GM19467 (cell line): ENCODE measurements at regions not wholly inside any gene's neighbourhood (a gene's known extent, or its start where the extent isn't known, plus 50 kb on each side); places are given as distances from the start of the nearest gene placed in this dataset.

Source experiments
- ATAC-seq: cut with Tn5 transposase; IDR thresholded peaks from one replicate; pipeline ENCODE4 v1.9.1; 2021; ENCODE audit warnings: mild to moderate bottlenecking, moderate library complexity; ENCODE audit not compliant: unreplicated experiment

DNA sequence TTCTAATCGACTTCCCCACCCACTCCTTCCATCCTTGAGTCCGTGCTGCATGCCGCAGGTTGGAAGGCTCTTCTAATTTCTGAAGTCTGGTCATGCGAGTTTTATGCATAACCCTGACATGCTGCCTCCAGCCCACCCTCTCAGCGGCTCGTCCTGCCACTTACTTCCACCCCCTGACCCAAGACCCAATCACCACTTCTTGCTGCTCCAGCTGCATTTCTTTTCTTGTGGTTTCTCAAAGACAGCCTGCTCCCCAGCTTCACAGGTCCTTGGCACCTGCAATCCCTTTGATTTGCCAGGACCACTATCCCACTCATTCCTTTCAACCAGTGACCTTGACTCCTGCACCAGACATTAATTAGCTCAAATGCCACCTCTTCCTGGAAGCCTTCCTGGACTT is 486.7 kb downstream of the VRK1 start:
- no peak for ATAC-seq

DNA sequence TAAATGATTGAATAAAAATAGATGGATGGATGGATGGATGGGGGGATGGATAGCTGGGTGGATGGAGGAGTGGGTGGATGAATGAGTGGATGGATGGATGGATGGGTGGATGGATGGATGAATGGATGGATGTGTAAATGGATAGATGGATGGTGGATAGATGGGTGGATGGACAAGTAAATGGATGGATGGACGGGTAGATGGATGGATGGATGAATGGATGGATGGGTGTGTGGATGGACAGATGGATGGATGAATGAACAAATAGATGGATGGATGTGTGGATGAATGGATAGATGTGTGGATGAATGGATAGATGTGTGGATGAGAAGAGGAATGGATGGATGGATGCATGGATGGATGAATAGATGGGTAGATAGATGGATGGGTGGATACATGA is 490.8 kb downstream of the VRK1 start:
- no peak for ATAC-seq

DNA sequence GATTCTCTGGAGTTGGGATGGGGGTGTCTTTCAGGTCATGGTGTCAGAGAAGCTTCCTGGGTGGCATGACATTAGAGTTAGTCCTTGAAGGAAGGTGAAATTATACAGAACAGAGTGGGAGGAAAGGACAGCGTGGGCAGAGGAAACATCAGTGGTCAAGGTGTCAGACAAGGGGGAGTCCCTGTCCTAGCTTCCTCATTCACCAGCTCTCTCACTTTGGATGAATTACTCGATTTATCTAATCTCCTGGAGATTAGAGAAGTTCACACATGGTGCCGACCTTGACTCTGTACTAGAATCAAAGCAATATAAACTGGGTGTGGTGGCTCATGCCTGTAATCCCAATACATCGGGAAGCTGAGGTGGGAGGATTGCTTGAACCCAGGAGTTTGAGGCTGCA is 492.9 kb downstream of the VRK1 start:
- ATAC-seq, result no peak

DNA sequence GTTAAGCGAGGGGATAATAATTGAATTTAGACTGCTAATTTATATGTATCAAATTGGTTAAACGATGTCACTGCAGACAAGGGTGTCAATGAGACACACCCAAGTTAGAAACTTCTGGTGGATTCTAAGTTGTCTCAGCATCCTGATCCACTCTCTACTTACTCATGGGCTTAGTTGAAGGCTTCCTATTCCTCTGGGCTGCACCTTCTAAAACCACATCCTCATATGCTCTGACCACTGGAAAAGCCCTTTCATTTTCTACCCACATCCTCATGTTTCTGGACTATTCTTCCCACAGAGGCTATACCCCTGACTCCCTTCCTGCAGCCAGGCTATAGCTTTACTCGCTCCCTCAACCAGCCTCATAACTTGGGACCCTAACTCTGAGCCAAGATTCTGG is 493.8 kb downstream of the VRK1 start:
- ATAC-seq, result no peak

DNA sequence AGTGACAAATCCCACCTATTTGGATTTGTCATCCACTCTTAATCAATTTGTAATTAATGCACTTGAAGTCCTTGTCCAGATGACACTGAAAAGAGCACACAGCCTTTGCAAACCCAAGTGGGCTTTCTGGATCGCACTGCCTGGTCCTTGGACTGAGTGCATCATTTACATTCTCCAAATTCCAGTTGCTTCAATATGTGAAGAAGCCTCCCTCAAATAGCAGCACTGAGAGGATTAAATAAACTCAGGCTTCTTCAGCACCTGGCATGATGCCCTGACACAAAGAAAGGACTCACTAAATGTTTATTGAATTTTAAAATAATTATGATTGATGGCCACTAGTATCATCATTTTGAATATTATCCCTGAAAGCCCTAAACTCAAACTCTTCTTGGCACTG is 496.5 kb downstream of the VRK1 start:
- ATAC-seq, result no peak

DNA sequence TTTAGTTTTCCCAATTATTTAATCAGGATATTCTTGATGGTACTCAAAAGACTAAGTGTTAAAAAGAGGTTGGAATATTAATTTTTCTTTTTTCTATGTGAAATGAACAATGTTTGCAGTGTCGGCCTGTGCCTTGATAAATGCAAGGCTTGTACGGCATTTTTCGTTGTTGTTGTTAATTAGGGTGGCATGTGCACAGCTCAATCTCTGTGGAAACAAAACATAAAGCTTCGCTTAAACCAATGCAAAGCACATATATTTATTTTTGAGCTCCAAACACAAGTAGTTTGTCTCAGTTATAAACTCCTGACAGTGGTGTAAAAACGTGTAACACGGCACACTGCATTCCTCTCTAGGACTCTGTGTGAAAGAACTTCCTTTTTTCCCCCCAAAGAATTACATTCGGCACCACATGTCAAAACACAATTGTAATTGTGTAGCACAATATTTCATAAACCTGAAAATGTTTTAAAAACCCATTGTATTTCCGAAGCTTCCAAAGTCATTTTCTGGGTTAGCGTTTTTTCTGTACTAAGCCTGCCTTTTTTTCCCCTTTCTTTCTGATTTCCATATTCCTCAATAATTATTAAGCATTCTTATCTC is 498.0 kb downstream of the VRK1 start:
- no peak for ATAC-seq

DNA sequence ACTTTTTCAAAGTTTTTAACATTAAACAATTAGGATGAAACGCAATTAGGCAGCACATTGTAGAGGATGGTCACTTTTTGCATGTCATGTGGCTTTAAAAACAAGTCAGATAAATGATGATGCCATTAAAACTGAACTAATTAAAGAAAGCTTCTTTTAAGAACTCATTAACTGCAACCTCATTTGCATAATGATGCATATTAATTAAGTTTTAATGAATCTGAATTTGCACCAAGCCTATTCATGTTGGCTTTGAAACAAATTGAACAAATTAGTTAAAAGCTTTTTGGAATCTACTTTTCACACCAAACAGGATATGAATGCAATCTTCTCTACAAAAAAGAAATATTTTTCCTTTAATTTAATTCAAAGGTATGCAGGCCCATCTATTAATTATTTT is 499.0 kb downstream of the VRK1 start:
- ATAC-seq, result no peak

DNA sequence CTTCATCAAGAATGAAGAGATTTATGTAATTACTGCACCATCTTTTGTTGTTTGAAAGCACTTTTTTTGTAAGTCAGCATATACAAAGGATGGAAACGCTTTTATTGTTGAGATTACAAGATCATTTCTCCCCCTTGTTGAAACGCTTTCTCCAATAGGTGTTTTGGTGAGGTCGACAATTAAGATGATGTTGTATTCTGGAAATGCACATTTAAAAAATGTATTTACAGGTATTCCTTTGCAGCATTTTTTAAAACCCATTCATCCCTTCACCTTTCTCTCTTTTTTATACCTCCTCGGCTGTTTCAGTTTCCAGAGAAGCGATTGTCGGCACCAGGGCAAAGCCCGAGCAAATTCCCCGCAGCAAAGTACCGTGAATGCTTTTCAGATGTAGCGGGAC is 499.9 kb downstream of the VRK1 start:
- ATAC-seq, result no peak

DNA sequence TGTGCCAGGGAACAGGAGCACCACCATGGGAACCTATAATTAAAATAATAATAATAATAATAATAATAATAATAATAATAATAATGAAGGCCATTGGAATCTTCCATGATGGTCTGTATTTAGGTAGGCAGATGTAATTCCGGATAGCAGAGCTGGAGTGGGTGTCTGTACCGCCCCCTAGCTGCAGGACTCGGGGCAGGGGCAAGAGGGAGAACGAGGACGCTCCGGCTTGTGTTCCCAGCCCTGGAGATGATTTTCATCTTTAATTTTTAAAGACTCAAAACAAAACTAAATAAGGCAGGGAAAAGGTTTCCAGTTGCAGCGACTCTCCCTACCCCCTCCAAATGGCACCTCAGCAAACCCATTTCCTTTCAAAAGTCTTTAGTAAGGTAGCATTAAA is 501.1 kb downstream of the VRK1 start:
- no peak for ATAC-seq

DNA sequence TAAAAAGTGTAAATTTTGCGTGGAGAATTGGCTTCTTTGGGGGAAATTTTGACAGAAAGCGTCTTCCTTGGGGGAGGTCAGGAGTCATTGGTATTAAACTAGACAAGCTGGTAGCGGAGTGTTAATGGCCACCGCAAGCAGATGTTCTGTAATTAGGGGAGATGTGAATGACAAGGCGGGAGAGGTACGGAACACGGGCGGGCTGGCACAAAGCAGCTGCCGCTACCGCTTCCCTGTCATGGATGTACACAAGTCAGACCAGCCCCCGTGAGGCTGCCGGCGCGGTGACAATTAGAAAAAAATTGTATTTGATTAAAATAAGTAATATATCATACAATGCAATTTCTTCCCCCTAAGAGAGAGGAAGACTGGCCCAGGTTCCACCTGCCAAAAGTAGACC is 501.6 kb downstream of the VRK1 start:
- no peak for ATAC-seq

DNA sequence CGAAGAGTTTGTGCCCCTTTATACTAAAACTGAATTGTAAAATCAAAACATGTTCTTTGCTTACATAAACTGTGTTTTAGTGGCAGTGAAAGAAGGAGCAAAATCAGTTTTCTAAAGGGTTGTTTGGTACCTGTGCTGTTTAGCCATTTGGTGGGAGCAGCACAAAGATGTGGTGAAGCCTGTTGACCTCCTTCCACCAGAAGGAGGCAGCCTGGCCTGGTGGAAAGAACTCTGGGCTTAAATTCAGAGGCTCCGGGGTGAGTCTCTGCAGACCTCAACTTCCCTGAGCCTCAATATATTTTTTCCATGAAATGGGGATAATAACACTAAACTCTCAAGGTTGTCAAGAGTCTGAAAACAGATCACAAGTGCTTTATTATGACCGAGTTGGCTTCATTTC is 502.5 kb downstream of the VRK1 start:
- no peak for ATAC-seq

DNA sequence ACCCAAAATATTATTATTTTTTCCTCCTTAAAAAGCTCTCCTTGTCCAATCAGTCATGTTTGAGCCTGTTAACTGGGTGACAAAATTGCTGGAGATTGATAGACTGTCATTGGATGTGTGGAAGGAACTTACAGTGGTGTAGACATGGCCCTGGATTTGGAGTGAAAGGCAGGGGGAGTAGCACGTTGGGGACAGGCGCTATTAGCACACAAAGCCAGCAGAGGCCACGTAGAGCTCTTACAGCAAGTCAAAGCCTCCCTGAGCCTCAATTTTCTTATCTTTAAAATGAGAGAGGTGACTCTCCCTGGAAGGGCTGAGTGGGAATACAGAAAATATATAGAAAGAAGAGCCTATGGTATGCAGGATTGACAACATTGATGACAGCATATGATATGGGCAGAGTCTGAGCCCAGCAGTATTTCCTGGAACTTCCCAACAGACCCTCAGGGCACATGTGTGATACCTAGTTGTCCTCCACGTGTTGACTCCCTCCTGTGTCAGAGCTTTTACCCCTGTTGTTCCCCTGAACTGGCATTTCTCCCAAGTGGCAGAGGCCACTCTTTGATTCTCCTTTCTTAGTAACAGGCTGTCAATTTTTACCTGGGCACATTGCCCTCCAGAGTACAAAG is 504.9 kb downstream of the VRK1 start:
- ATAC-seq, result no peak

DNA sequence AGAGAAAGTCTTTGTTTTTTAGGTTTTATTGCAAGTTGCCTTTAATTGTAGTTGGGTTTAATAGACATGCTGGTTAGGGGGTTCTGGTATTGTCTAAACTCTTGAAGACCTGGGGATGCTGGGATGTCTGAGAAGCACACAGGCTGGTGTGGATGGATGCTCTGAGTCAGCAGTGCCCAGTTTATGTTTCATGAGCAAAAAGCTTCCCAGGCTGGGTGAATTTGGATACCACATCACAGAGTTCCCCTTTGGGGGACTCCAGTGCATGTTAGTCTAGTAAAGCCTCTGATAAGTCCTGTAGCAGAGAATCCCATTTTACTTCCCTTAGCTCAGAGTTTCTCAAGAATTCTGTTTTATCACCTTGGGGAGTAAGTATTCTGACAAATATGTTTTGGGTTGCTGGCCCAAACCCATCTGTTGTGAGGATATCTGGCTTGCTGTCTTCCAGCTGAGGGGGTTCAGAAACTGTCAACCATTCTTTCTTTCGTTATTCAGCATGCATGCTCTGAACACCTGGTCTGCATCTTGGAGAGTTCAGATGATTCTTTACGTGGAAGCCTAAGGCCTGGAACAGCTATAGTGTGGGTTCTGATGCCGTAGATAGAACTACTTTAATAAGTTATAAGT is 509.1 kb downstream of the VRK1 start:
- no peak for ATAC-seq

DNA sequence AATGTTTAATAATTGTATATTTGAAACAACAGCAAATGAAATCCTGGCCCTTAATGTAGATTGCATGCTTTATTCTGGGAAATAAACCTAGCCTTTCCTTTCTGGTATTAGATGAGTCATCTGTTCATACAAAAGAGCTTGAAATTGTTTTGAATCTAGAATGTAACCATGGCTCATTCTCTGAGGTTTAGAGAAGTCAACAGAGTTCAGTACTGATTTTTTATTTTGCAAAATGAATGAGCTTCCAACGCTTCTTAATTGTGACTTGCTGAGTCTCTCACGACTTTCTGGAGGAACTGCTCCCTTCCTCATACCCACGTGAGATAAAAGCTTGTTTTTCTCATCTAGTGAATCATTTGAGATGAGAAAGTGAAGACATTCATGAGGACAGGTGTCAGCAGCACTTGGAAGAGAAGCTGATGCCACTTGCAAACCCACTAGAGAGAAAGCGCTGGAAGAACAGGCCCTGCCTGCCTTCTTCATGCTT is 509.6 kb downstream of the VRK1 start:
- no peak for ATAC-seq

DNA sequence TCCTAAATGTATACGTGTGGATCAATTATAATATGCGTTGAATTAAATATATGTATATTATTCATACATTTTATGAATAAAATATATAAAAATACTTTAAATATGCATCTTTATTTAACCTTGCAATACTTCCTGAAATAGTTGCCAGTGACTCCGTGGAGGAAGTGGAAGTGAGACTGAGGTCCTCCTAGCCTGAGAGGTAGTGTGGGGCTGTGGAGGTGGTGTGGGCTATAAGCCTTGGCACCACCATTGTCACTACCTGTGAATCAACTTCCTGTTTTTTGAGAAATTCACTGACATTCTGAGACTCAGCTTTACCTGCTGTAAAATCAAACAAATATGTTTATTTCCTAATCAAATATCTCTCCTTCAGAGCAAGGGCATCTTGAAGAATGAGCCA is 514.2 kb downstream of the VRK1 start:
- ATAC-seq, result no peak

DNA sequence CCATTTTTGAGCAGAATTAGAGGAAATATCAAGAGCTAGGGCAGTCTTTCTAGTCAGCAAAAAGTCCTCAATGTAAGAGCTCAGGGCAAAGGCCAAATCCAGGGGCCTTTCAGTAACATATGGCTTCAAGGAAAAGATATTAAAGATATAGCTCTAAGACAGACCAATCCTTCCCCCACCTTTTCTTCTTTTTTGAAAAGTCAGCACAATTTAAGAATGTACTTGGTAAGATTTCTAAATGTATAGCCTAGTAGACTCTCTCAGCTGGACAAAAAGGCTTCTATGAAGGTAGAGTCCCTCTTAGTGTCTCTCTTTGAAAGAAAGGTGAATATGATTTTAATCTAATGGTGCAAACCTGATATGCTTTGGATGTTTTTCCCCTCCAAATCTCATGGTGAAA is 515.7 kb downstream of the VRK1 start:
- no peak for ATAC-seq

DNA sequence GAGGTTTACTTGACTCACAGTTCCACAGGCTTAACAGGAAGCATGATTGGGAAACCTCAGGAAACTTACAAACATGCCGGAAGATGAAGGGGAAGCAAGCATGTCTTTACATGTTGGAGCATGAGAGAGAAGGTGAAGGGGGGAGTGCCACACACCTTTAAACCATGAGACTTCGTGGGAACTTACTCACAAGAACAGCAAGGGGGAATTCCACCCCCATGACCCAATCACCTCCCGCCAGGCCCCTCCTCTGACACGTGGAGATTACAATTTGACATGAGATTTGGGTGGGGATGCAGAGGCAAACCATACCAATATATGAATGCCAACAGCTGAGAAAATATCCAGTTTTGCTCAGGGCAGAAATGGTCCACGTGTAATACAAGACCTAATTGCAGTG is 518.6 kb downstream of the VRK1 start:
- ATAC-seq, result no peak

DNA sequence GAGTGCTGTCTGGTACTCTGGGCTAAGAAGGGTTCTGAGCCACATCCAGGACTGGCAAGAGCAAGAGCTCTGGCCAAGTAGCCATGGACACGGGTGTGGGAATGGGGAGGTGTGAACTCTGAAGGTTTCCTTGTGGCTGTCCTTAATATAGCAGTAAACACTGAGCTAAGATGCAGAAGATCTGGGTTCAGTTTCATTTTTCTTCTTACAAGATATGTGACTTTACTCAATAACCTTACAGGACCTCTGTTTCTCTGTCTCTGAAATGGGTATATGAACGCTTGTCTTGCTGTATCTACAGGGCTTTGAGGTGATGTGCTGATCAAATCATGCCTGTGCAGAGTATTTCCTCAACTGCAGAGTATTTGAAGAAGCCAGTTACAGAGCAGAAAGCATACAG is 521.2 kb downstream of the VRK1 start:
- ATAC-seq, result no peak

DNA sequence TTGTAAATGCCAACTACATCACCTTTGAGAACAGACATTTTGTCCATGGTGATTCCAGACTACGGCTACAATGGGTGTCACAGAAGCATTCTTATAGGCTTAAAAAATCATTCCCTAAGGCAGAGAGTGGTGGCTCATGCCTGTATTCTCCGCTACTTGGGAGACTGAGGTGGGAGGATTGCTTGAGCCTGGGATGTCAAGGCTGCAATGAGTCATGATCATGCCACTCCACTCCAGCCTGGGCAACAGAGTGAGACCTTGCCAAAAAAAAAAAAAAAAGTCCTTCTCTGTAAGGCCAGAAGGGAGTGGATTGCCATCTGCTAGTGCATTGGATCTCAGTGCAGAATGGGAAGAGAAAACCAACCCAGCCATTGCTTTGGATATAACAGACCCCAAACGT is 522.5 kb downstream of the VRK1 start:
- ATAC-seq, result no peak

DNA sequence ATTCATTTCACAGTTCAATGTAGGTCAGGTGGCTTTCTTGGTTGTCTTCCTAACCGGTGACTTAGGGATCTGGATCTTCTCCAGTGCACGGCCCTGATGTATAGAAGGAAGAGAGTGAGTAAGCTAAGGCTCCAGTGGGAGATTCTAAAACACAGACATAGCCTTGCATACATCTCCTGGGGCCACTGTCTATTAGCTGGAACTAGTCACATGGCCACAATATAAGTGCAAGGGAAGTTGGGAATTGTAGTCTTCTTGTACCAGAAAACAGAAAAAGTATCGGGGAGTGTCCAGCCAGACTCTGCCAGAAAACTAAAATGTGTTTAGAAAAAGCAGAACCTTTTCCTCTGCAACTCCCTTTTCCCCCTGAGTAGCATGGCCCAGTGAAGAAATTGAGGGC is 531.6 kb downstream of the VRK1 start:
- no peak for ATAC-seq

DNA sequence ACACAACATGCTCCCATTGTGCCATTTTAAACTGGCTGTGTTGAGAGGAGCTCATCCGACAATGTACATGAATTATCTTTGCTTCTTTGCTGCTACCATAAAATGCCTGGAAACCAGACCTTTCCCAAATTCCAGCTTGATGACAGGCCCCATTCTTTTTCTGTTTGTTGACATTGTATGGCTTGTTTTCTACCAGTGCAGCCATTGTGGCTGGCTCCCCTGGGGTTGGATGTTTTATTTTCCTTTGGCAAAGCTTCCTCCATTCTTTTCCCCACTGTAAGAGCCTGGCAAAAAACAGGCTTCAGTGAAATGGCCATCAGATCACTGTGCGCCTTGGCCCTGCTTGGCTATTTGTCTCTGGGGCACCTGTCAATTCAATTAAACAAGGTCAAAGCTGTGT is 532.5 kb downstream of the VRK1 start:
- ATAC-seq, result no peak

DNA sequence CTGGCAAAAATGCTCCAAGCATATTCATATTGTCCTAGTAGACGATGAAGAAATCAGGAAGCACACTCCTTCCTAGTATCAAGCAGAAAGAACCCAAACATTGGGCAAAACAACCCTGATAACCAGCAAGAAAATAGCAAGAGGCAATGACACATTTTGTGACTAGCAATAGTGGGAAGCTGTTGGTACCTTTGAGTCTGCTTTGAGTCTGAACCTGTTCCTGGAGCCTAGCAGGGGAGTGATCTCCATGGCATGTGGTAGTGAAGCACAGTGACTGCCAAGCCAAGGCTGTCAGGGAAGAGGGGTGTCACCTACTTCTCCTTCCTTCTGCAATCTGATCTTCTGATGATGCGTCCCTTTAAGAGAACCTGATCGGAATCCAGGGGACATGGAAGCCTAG is 533.9 kb downstream of the VRK1 start:
- ATAC-seq, result no peak

DNA sequence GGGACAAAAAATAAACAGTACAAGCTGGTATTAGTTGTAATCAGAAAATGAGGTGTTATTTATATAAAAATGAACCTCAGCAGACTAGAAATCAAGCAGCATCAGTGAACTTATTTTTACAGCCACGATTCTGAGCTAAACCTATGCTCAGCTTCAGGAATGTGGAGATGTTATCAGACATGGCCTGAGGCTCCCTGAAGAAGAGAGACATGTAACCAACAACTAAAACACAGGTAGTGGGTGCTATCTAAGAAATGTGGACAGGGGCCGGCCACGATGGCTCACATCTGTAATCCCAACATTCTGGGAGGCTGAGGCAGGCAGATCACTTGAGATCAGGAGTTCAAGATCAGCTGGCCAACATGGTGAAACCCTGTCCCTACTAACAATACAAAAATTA is 534.3 kb downstream of the VRK1 start:
- ATAC-seq, result no peak
